Stimulated activated naive CD8-positive, alpha-beta T cell treated with anti-CD3 and anti-CD28 coated beads, Interleukin-15, amount 100 ng/mL, for 72 hours (primary cell): ENCODE measurements at regions not wholly inside any gene's neighbourhood (a gene's known extent, or its start where the extent isn't known, plus 50 kb on each side); places are given as distances from the start of the nearest gene placed in this dataset.

Source experiments
- ATAC-seq: fragments of 150-1000 bp; cut with Tn5 transposase; 2 replicates; pipeline ENCODE4 v1.10.0; 2021; ENCODE audit warnings: mild to moderate bottlenecking, moderate library complexity
- DNase-seq, 2 donors: peaks; one replicate each; pipeline ENCODE4 v3.0.0; 2021 to 2022
- H3K27ac Mint-ChIP-seq, 2 donors: one replicate each; pipeline ENCODE4 v1.8.0; 2022; ENCODE audit warnings: mild to moderate bottlenecking in 2 of 2, mixed read lengths in 2 of 2, moderate library complexity in 2 of 2
- H3K27me3 Mint-ChIP-seq: one replicate; pipeline ENCODE4 v1.8.0; 2022; ENCODE audit warnings: mixed read lengths
- H3K4me1 Mint-ChIP-seq: one replicate; pipeline ENCODE4 v1.8.0; 2022; ENCODE audit warnings: mild to moderate bottlenecking, mixed read lengths
- H3K4me3 Mint-ChIP-seq, 2 donors: one replicate each; pipeline ENCODE4 v1.8.0; 2022; ENCODE audit warnings: mild to moderate bottlenecking in 2 of 2, mixed read lengths in 2 of 2, moderate library complexity in 1 of 2
- H3K9me3 Mint-ChIP-seq, 2 donors: one replicate each; pipeline ENCODE4 v1.8.0; 2022; ENCODE audit warnings: mixed read lengths in 2 of 2

GRCh38 chr10:31728698-31729224 lies 199.9 kb downstream of the ARHGAP12 start:
- no peak for DNase-seq
- no peaks in the 10 kb centered on the region for H3K4me1 Mint-ChIP-seq
- H3K27me3 Mint-ChIP-seq, result peaks cover 8% of the 10 kb centered on the region
- no peak overlapping the region for H3K4me3 Mint-ChIP-seq
- no peak overlapping the region for H3K27ac Mint-ChIP-seq
- H3K9me3 Mint-ChIP-seq, result no peaks in the 10 kb centered on the region
- no peak for ATAC-seq

- ATAC-seq, result no peak
- Mint-ChIP-seq H3K4me3 (no peak overlapping the region), H3K27me3 (no peaks in the 10 kb centered on the region), H3K9me3 (no peaks in the 10 kb centered on the region), H3K4me1 (no peaks in the 10 kb centered on the region), H3K27ac (no peak overlapping the region)
- no peak for DNase-seq
Observed at GRCh38 chr10:31725436-31725835, 203.2 kb downstream of the ARHGAP12 start.

- Mint-ChIP-seq H3K4me1 (no peaks in the 10 kb centered on the region), H3K27me3 (no peaks in the 10 kb centered on the region), H3K4me3 (no peak overlapping the region), H3K9me3 (no peaks in the 10 kb centered on the region), H3K27ac (peak overlapping the region in 1 of 2 donors; percentile 66)
- no peak for DNase-seq
- ATAC-seq, result no peak
Observed at GRCh38 chr10:31724296-31724695, 204.3 kb downstream of the ARHGAP12 start.

- Mint-ChIP-seq H3K4me1 (no peaks in the 10 kb centered on the region), H3K27ac (no peak overlapping the region), H3K27me3 (no peaks in the 10 kb centered on the region), H3K4me3 (no peak overlapping the region), H3K9me3 (no peaks in the 10 kb centered on the region)
- ATAC-seq (no peak), DNase-seq (no peak)
Observed at GRCh38 chr10:31723106-31723750, 205.4 kb downstream of the ARHGAP12 start.

GRCh38 chr10:31721096-31721495 lies 207.5 kb downstream of the ARHGAP12 start:
- DNase-seq (no peak), ATAC-seq (no peak)
- Mint-ChIP-seq H3K27me3 (no peaks in the 10 kb centered on the region), H3K27ac (no peak overlapping the region), H3K4me1 (no peaks in the 10 kb centered on the region), H3K9me3 (no peaks in the 10 kb centered on the region), H3K4me3 (no peak overlapping the region)

GRCh38 chr10:31720546-31720945 lies 208.1 kb downstream of the ARHGAP12 start:
- Mint-ChIP-seq H3K27ac (no peak overlapping the region), H3K9me3 (no peaks in the 10 kb centered on the region), H3K27me3 (no peaks in the 10 kb centered on the region), H3K4me3 (no peak overlapping the region), H3K4me1 (no peaks in the 10 kb centered on the region)
- ATAC-seq, result no peak
- DNase-seq, result no peak

- peaks cover 20% of the 10 kb centered on the region for H3K4me1 Mint-ChIP-seq
- H3K27ac Mint-ChIP-seq, result no peak overlapping the region
- peaks cover 14 to 24% of the 10 kb centered on the region in 2 donors for H3K9me3 Mint-ChIP-seq
- H3K4me3 Mint-ChIP-seq, result no peak overlapping the region
- no peaks in the 10 kb centered on the region for H3K27me3 Mint-ChIP-seq
- ATAC-seq, result no peak
- DNase-seq, result no peak
Observed at GRCh38 chr10:31709476-31709875, 219.2 kb downstream of the ARHGAP12 start.

- Mint-ChIP-seq H3K4me1 (peaks cover 20% of the 10 kb centered on the region), H3K27me3 (no peaks in the 10 kb centered on the region), H3K27ac (no peak overlapping the region), H3K4me3 (no peak overlapping the region), H3K9me3 (peaks cover 14 to 26% of the 10 kb centered on the region in 2 donors)
- no peak for DNase-seq
- ATAC-seq, result no peak
Observed at GRCh38 chr10:31709028-31709427, 219.6 kb downstream of the ARHGAP12 start.

GRCh38 chr10:31708474-31708873 lies 220.2 kb downstream of the ARHGAP12 start:
- ATAC-seq, result no peak
- DNase-seq, result no peak
- H3K27ac Mint-ChIP-seq, result peak overlapping the region in 1 of 2 donors; percentile 50
- peaks cover 14 to 31% of the 10 kb centered on the region in 2 donors for H3K9me3 Mint-ChIP-seq
- H3K4me1 Mint-ChIP-seq, result peaks cover 20% of the 10 kb centered on the region
- no peaks in the 10 kb centered on the region for H3K27me3 Mint-ChIP-seq
- H3K4me3 Mint-ChIP-seq, result no peak overlapping the region

- Mint-ChIP-seq H3K9me3 (peaks cover 14 to 35% of the 10 kb centered on the region in 2 donors), H3K4me3 (peak overlapping the region; percentile 71), H3K27me3 (no peaks in the 10 kb centered on the region), H3K4me1 (peaks cover 20% of the 10 kb centered on the region), H3K27ac (peak overlapping the region; percentile 77 to 89)
- no peak for DNase-seq
- ATAC-seq, result no peak
Observed at GRCh38 chr10:31708046-31708445, 220.6 kb downstream of the ARHGAP12 start.

- H3K9me3 Mint-ChIP-seq, result peaks cover 12 to 29% of the 10 kb centered on the region in 2 donors
- peak; percentile 89 for ATAC-seq
Observed at GRCh38 chr10:31707093-31708039, 221.3 kb downstream of the ARHGAP12 start.

GRCh38 chr10:31706464-31707092 lies 222.1 kb downstream of the ARHGAP12 start:
- Mint-ChIP-seq H3K9me3 (peaks cover 9 to 21% of the 10 kb centered on the region in 2 donors), H3K27me3 (no peaks in the 10 kb centered on the region), H3K27ac (no peak overlapping the region), H3K4me3 (no peak overlapping the region), H3K4me1 (peaks cover 28% of the 10 kb centered on the region)
- DNase-seq (no peak), ATAC-seq (no peak)

More at GRCh38 chr10:31707093-31708039, 221.3 kb downstream of the ARHGAP12 start:
- DNase-seq, result peak; percentile 20 to 61
- peaks cover 20% of the 10 kb centered on the region for H3K4me1 Mint-ChIP-seq
- peak overlapping the region; percentile 71 for H3K4me3 Mint-ChIP-seq
- H3K27me3 Mint-ChIP-seq, result no peaks in the 10 kb centered on the region
- peak overlapping the region; percentile 77 to 89 for H3K27ac Mint-ChIP-seq

GRCh38 chr10:31705136-31705535 lies 223.5 kb downstream of the ARHGAP12 start:
- H3K27ac Mint-ChIP-seq, result no peak overlapping the region
- DNase-seq (no peak), ATAC-seq (no peak)
- H3K27me3 Mint-ChIP-seq, result no peaks in the 10 kb centered on the region
- H3K4me1 Mint-ChIP-seq, result peaks cover 33% of the 10 kb centered on the region
- H3K4me3 Mint-ChIP-seq, result no peak overlapping the region
- peaks cover 7 to 18% of the 10 kb centered on the region in 2 donors for H3K9me3 Mint-ChIP-seq

- Mint-ChIP-seq H3K9me3 (peaks cover 7 to 12% of the 10 kb centered on the region in 2 donors), H3K4me3 (no peak overlapping the region), H3K27me3 (no peaks in the 10 kb centered on the region), H3K27ac (no peak overlapping the region), H3K4me1 (peaks cover 35% of the 10 kb centered on the region)
- ATAC-seq (no peak), DNase-seq (no peak)
Observed at GRCh38 chr10:31704195-31704594, 224.4 kb downstream of the ARHGAP12 start.

- ATAC-seq (no peak), DNase-seq (no peak)
- peaks cover 7 to 12% of the 10 kb centered on the region in 2 donors for H3K9me3 Mint-ChIP-seq
- no peaks in the 10 kb centered on the region for H3K27me3 Mint-ChIP-seq
- H3K4me3 Mint-ChIP-seq, result no peak overlapping the region
- no peak overlapping the region for H3K27ac Mint-ChIP-seq
- H3K4me1 Mint-ChIP-seq, result peaks cover 29% of the 10 kb centered on the region
Observed at GRCh38 chr10:31702954-31703353, 225.7 kb downstream of the ARHGAP12 start.
